GM12878 (cell line): ENCODE measurements at regions not wholly inside any gene's neighbourhood (a gene's known extent, or its start where the extent isn't known, plus 50 kb on each side); places are given as distances from the start of the nearest gene placed in this dataset.

Experiments used
- ATAC-seq: fragments of 200-7000 bp; cut with Tn5 transposase; 3 replicates; pipeline ENCODE4 v1.9.1; 2020; ENCODE audit warnings: mild to moderate bottlenecking, moderate library complexity
- BruUV-seq: library from RNA; stranded (reverse); fragments of 400-500 nt; replicated peaks from 2 replicates; lab custom pipeline; 2021; lab: Mats Ljungman, UMichigan
- CTCF ChIA-PET: fragments of 300-600 bp; sonication (Branson Sonifier 250); formaldehyde crosslinking; extraction: SDS; loops from one replicate; lab custom pipeline; 2021; ENCODE audit warnings: inconsistent platforms; lab: Yijun Ruan, JAX
- POLR2A ChIA-PET: fragments of 350-600 bp; formaldehyde crosslinking; extraction: SDS; loops from one replicate; lab custom pipeline; 2021; ENCODE audit warnings: inconsistent platforms; lab: Charles Lee
- RAD21 ChIA-PET: fragments of 300-600 bp; sonication (Branson Sonifier 250); formaldehyde crosslinking; loops from one replicate; lab custom pipeline; 2023; ENCODE audit warnings: antibody characterized with exemption; ENCODE audit not compliant: unreplicated experiment; lab: Charles Lee
- SMC1A ChIA-PET: fragments of 300-600 bp; sonication (Branson Sonifier 250); formaldehyde crosslinking; loops from one replicate; lab custom pipeline; 2023; ENCODE audit not compliant: unreplicated experiment, uncharacterized antibody; lab: Charles Lee
- DNase-seq: peaks from one replicate; pipeline ENCODE4 v3.0.0-alpha.2; 2011; ENCODE audit warnings: low read depth, low spot score
- FAIRE-seq: peaks from 3 replicates; lab custom pipeline; 2011; peaks lifted over from hg19 to GRCh38; lab: Jason Lieb, UNC
- H2AFZ ChIP-seq: 2 replicates; pipeline ENCODE4 v1.6.0; 2011; ENCODE audit warnings: low read depth, low read length, control low read depth; ENCODE audit not compliant: control insufficient read depth
- H3K27ac ChIP-seq: 2 replicates; pipeline ENCODE4 v1.5.1; 2011; ENCODE audit warnings: control low read depth; ENCODE audit not compliant: control insufficient read depth, insufficient read depth
- H3K27me3 ChIP-seq, 2 experiments: replicated peaks in 1 of 2; 2 replicates each; pipeline versions ENCODE4 v1.6.0 to v1.6.1; 2011; ENCODE audit warnings: low read length in 1 of 2; ENCODE audit not compliant: control insufficient read depth in 2 of 2, insufficient read depth in 2 of 2
- H3K36me3 ChIP-seq, 2 experiments: 2 replicates each; pipeline ENCODE4 v1.5.1; 2011; ENCODE audit warnings: low read length in 1 of 2; ENCODE audit not compliant: control insufficient read depth in 2 of 2, insufficient read depth in 2 of 2
- H3K4me1 ChIP-seq: 2 replicates; pipeline ENCODE4 v1.6.1; 2011; ENCODE audit warnings: mild to moderate bottlenecking, low read length, moderate library complexity, mixed read lengths; ENCODE audit not compliant: control insufficient read depth, insufficient read depth
- H3K4me2 ChIP-seq: 2 replicates; pipeline ENCODE4 v1.6.0; 2011; ENCODE audit warnings: control low read depth; ENCODE audit not compliant: control insufficient read depth, insufficient read depth
- H3K4me3 ChIP-seq: fragments of 200-600 bp; sonication (generic); 2 replicates; pipeline ENCODE4 v1.5.1; 2016
- H3K79me2 ChIP-seq: 2 replicates; pipeline ENCODE4 v1.6.0; 2011; ENCODE audit warnings: low read length; ENCODE audit not compliant: control insufficient read depth, insufficient read depth
- H3K9ac ChIP-seq: 2 replicates; pipeline ENCODE4 v1.8.0; 2011; ENCODE audit warnings: low read length, control low read depth, mixed read lengths; ENCODE audit not compliant: control insufficient read depth, insufficient read depth
- H3K9me3 ChIP-seq: replicated peaks from 3 replicates; pipeline ENCODE4 v1.5.1; 2011; ENCODE audit warnings: mild to moderate bottlenecking, low read length; ENCODE audit not compliant: control insufficient read depth, insufficient read depth
- H4K20me1 ChIP-seq: 2 replicates; pipeline ENCODE4 v1.6.0; 2011; ENCODE audit not compliant: control insufficient read depth, insufficient read depth
- BMI1 ChIP-seq: fragments of 450-650 bp; IDR thresholded peaks from 2 replicates; pipeline ENCODE4 v1.6.1; 2016; ENCODE audit warnings: mild to moderate bottlenecking, moderate library complexity, borderline replicate concordance
- CEBPB ChIP-seq, 2 experiments: fragments of 150-350 bp in 1 of 2; IDR thresholded peaks; 2 replicates each; pipeline ENCODE4 v1.6.1; 2012 to 2014; ENCODE audit warnings: low read depth in 2 of 2, low read length in 2 of 2, borderline replicate concordance in 1 of 2, inconsistent platforms in 1 of 2
- EGR1 ChIP-seq, 2 experiments: IDR thresholded peaks; 1 replicate in 1 of 2; 2 replicates in 1 of 2; pipeline ENCODE4 v1.6.1; 2011 to 2012; ENCODE audit warnings: low read depth in 2 of 2, low read length in 2 of 2, borderline replicate concordance in 1 of 2, mild to moderate bottlenecking in 1 of 2, moderate library complexity in 1 of 2
- IRF4 ChIP-seq: IDR thresholded peaks from 2 replicates; pipeline ENCODE4 v1.6.1; 2011; ENCODE audit warnings: low read depth, low read length
- NKRF ChIP-seq: fragments of 450-650 bp; conservative IDR thresholded peaks from 2 replicates; pipeline ENCODE4 v1.6.1; 2017; ENCODE audit warnings: mild to moderate bottlenecking, moderate library complexity
- PAX5 ChIP-seq: IDR thresholded peaks from 2 replicates; pipeline ENCODE4 v1.6.1; 2011; ENCODE audit warnings: low read depth, low read length, borderline replicate concordance
- PML ChIP-seq: IDR thresholded peaks from 2 replicates; pipeline ENCODE4 v1.6.1; 2012; ENCODE audit warnings: low read length, inconsistent platforms
- STAT1 ChIP-seq: fragments of 450-650 bp; conservative IDR thresholded peaks from 2 replicates; pipeline ENCODE4 v1.6.1; 2014; ENCODE audit warnings: antibody characterized with exemption, mild to moderate bottlenecking
- TAF1 ChIP-seq: IDR thresholded peaks from 2 replicates; pipeline ENCODE4 v1.6.1; 2011; ENCODE audit warnings: mild to moderate bottlenecking, low read depth, low read length, borderline replicate concordance
- ZBED1 ChIP-seq: IDR thresholded peaks from 2 replicates; pipeline ENCODE4 v1.6.1; 2016; ENCODE audit warnings: borderline replicate concordance
- WGBS: methylation state at CpG from one replicate; pipeline ENCODE4 v1.1.6; 2016; ENCODE audit warnings: low lambda C conversion rate; ENCODE audit not compliant: insufficient replicate concordance, insufficient coverage; ENCODE audit errors: missing lambda C conversion rate; 5-methylcytosine and 5-hydroxymethylcytosine counted together
- in situ Hi-C: fragments of 300-500 bp; cut with MboI; formaldehyde crosslinking; loops from 9 replicates; pipeline ENCODE4 v1.14.3; 2018; ENCODE audit warnings: mixed read lengths
- intact Hi-C: fragments of 100-400 bp; cut with micrococcal nuclease; formaldehyde crosslinking; loops from one replicate; pipeline ENCODE4 v1.14.2; 2022; ENCODE audit not compliant: unreplicated experiment
- TF ChIP-seq, protein P1 (sequence below): fragments of 450-650 bp; IDR thresholded peaks from 2 replicates; pipeline ENCODE4 v1.6.1; 2018; ENCODE audit warnings: borderline replicate concordance, mild to moderate bottlenecking; ENCODE audit not compliant: partially characterized antibody
- TF ChIP-seq, protein P2 (sequence below): IDR thresholded peaks from 2 replicates; pipeline ENCODE4 v1.6.1; 2012; ENCODE audit warnings: improper control_type of control experiment, low read depth, low read length; ENCODE audit not compliant: insufficient replicate concordance
- TF ChIP-seq, protein P3 (sequence below), 3 experiments: IDR thresholded peaks in 2 of 3; conservative IDR thresholded peaks in 1 of 3; 2 replicates each; pipeline ENCODE4 v1.5.1; 2011; ENCODE audit warnings: low read depth in 3 of 3, low read length in 3 of 3, mild to moderate bottlenecking in 3 of 3, control low read depth in 2 of 3, moderate library complexity in 2 of 3, inconsistent platforms in 1 of 3, mixed read lengths in 1 of 3; ENCODE audit not compliant: control insufficient read depth in 2 of 3, insufficient read depth in 1 of 3; ENCODE audit errors: extremely low read depth in 1 of 3

- no TSS peak for BruUV-seq
- Histone ChIP-seq H3K27me3 (no peaks in the 10 kb centered on the region), H3K4me1 (no peaks in the 10 kb centered on the region), H3K79me2 (no peaks in the 10 kb centered on the region), H3K36me3 (no peaks in the 10 kb centered on the region), H3K4me3 (no peak overlapping the region), H2AFZ (no peak overlapping the region), H3K4me2 (no peak overlapping the region), H3K9ac (no peak overlapping the region), H3K9me3 (no peaks in the 10 kb centered on the region), H4K20me1 (no peaks in the 10 kb centered on the region), H3K27ac (no peak overlapping the region)
- FAIRE-seq (no peak), ATAC-seq (no peak), DNase-seq (no peak)
- ChIA-PET RAD21 (no interaction called here), CTCF (no interaction called here), POLR2A (interaction anchor here (0.6 kb wide), 1 partner anchor 1129 kb away, joined by 3 read pairs; no protein-coding TSS in a partner anchor), SMC1A (no interaction called here)
- in situ Hi-C loops: no loop called here
- 0% methylated on average over 1 of the region's 1 CpG for WGBS
- intact Hi-C loops: no loop called here
- TF ChIP-seq ZBED1 (no peak), NKRF (no peak), STAT1 (no peak), EGR1 (IDR thresholded peaks at IDR 0.05; ENCODE audit: borderline replicate concordance in 1 of 2, low read depth in 2 of 2, low read length in 2 of 2) (no peak), TAF1 (no peak), CEBPB (IDR thresholded peaks at IDR 0.05; ENCODE audit: borderline replicate concordance in 1 of 2, low read depth in 2 of 2, low read length in 2 of 2) (no peak), BMI1 (no peak), PAX5 (no peak), IRF4 (no peak), PML (no peak)
- TF ChIP-seq, protein P1, sequence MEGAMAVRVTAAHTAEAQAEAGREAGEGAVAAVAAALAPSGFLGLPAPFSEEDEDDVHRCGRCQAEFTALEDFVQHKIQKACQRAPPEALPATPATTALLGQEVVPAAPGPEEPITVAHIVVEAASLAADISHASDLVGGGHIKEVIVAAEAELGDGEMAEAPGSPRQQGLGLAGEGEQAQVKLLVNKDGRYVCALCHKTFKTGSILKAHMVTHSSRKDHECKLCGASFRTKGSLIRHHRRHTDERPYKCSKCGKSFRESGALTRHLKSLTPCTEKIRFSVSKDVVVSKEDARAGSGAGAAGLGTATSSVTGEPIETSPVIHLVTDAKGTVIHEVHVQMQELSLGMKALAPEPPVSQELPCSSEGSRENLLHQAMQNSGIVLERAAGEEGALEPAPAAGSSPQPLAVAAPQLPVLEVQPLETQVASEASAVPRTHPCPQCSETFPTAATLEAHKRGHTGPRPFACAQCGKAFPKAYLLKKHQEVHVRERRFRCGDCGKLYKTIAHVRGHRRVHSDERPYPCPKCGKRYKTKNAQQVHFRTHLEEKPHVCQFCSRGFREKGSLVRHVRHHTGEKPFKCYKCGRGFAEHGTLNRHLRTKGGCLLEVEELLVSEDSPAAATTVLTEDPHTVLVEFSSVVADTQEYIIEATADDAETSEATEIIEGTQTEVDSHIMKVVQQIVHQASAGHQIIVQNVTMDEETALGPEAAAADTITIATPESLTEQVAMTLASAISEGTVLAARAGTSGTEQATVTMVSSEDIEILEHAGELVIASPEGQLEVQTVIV: no peak
- TF ChIP-seq, protein P2, sequence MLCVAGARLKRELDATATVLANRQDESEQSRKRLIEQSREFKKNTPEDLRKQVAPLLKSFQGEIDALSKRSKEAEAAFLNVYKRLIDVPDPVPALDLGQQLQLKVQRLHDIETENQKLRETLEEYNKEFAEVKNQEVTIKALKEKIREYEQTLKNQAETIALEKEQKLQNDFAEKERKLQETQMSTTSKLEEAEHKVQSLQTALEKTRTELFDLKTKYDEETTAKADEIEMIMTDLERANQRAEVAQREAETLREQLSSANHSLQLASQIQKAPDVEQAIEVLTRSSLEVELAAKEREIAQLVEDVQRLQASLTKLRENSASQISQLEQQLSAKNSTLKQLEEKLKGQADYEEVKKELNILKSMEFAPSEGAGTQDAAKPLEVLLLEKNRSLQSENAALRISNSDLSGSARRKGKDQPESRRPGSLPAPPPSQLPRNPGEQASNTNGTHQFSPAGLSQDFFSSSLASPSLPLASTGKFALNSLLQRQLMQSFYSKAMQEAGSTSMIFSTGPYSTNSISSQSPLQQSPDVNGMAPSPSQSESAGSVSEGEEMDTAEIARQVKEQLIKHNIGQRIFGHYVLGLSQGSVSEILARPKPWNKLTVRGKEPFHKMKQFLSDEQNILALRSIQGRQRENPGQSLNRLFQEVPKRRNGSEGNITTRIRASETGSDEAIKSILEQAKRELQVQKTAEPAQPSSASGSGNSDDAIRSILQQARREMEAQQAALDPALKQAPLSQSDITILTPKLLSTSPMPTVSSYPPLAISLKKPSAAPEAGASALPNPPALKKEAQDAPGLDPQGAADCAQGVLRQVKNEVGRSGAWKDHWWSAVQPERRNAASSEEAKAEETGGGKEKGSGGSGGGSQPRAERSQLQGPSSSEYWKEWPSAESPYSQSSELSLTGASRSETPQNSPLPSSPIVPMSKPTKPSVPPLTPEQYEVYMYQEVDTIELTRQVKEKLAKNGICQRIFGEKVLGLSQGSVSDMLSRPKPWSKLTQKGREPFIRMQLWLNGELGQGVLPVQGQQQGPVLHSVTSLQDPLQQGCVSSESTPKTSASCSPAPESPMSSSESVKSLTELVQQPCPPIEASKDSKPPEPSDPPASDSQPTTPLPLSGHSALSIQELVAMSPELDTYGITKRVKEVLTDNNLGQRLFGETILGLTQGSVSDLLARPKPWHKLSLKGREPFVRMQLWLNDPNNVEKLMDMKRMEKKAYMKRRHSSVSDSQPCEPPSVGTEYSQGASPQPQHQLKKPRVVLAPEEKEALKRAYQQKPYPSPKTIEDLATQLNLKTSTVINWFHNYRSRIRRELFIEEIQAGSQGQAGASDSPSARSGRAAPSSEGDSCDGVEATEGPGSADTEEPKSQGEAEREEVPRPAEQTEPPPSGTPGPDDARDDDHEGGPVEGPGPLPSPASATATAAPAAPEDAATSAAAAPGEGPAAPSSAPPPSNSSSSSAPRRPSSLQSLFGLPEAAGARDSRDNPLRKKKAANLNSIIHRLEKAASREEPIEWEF: no peak
- TF ChIP-seq, protein P3, sequence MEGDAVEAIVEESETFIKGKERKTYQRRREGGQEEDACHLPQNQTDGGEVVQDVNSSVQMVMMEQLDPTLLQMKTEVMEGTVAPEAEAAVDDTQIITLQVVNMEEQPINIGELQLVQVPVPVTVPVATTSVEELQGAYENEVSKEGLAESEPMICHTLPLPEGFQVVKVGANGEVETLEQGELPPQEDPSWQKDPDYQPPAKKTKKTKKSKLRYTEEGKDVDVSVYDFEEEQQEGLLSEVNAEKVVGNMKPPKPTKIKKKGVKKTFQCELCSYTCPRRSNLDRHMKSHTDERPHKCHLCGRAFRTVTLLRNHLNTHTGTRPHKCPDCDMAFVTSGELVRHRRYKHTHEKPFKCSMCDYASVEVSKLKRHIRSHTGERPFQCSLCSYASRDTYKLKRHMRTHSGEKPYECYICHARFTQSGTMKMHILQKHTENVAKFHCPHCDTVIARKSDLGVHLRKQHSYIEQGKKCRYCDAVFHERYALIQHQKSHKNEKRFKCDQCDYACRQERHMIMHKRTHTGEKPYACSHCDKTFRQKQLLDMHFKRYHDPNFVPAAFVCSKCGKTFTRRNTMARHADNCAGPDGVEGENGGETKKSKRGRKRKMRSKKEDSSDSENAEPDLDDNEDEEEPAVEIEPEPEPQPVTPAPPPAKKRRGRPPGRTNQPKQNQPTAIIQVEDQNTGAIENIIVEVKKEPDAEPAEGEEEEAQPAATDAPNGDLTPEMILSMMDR (IDR thresholded peaks at IDR 0.05 in 2 of 3, conservative IDR thresholded peaks at IDR 0.05 in 1 of 3; ENCODE audit: control insufficient read depth in 2 of 3, extremely low read depth in 1 of 3, insufficient read depth in 1 of 3, low read depth in 3 of 3, low read length in 3 of 3): no peak
Measured at GRCh38 chr14:29197557-29197956, 431.0 kb downstream of the FOXG1 start.
